ENCODE measurements at regions not wholly inside any gene's neighbourhood (a gene's known extent, or its start where the extent isn't known, plus 50 kb on each side); places are given as distances from the start of the nearest gene placed in this dataset.

DNA sequence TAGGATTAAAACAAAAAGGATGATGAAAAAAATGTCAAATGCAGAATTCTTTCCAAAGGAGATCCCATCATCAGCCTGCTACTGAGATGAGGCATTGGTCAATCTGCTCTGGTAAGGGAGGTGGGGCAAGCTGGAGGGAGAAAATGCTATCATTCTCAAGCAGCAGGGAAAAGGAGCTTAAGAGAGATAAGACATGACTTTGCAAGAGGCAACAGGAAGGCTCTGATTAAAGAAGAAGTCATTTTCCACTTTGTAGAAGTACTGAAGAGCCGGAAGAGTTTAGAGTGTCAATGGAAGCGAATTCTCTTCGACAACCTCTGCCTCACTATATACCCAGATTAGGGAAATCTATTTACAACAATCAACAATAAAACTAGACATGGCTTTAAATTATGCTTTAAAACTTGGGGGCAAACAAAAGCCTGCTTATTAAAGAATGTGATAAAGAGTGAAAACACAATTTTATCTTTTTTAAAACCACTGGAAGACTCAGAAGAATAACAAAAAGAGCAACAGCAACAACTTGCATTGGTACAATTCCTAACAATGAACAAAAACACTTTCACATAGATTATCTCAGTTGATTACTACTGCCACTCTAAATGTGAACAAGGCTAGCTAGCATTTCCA is 81.8 kb upstream of the NANOGP8 start:
- TF ChIP-seq, protein P1, sequence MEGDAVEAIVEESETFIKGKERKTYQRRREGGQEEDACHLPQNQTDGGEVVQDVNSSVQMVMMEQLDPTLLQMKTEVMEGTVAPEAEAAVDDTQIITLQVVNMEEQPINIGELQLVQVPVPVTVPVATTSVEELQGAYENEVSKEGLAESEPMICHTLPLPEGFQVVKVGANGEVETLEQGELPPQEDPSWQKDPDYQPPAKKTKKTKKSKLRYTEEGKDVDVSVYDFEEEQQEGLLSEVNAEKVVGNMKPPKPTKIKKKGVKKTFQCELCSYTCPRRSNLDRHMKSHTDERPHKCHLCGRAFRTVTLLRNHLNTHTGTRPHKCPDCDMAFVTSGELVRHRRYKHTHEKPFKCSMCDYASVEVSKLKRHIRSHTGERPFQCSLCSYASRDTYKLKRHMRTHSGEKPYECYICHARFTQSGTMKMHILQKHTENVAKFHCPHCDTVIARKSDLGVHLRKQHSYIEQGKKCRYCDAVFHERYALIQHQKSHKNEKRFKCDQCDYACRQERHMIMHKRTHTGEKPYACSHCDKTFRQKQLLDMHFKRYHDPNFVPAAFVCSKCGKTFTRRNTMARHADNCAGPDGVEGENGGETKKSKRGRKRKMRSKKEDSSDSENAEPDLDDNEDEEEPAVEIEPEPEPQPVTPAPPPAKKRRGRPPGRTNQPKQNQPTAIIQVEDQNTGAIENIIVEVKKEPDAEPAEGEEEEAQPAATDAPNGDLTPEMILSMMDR (conservative IDR thresholded peaks at IDR 0.05; ENCODE audit: low read length): no peak
- no peak for TF ChIP-seq EZH2phosphoT487 (IDR thresholded peaks at IDR 0.05; ENCODE audit: borderline replicate concordance)
